Fibroblast of upper back skin (primary cell): ENCODE measurements at regions not wholly inside any gene's neighbourhood (a gene's known extent, or its start where the extent isn't known, plus 50 kb on each side); places are given as distances from the start of the nearest gene placed in this dataset.

Source experiments
- DNase-seq: peaks from one replicate; pipeline ENCODE4 v3.0.0-alpha.2; 2013

- DNase-seq = no peak
Observed at GRCh38 chr12:127360580-127360979, 906.4 kb upstream of the TMEM132C start.

- DNase-seq = no peak
Observed at GRCh38 chr12:127362121-127362520, 904.8 kb upstream of the TMEM132C start.

- DNase-seq = peak; percentile 10
Observed at GRCh38 chr12:127363392-127363791, 903.6 kb upstream of the TMEM132C start.

- DNase-seq = no peak
Observed at GRCh38 chr12:127373559-127373958, 893.4 kb upstream of the TMEM132C start.

- no peak for DNase-seq
Observed at GRCh38 chr12:127374447-127374846, 892.5 kb upstream of the TMEM132C start.

DNA sequence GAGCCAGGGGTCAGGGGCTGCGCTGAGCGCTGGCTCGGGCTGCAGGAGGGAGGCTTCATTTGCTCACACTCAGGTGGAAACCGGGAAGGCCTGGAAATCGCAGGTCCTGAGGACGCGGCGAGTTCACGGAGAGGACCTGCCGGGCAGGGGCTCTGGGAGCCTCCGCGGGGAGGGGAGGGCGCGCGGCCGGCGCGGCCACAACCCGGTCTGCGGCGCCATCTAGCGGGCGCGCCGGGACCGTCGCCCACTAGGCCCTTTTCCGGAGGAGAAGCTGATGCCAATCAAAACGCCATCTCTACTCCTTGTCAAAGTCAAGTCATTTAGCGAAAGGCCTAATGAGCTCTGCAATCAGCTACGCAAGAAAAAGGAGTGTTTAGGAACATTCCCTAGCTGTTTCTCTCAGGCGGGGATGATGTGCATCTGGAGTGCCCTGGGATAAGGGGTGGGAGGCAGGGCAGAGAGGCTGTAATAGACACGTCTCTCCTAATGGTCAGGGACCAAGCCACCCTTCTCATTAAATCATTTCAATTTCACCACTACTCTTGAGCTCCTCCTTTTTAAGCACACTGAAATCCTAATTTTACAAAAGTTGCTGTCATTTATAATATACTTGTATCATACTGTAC is 885.8 kb upstream of the TMEM132C start:
- DNase-seq = no peak

- DNase-seq = no peak
Observed at GRCh38 chr12:127381681-127382080, 885.3 kb upstream of the TMEM132C start.

DNA sequence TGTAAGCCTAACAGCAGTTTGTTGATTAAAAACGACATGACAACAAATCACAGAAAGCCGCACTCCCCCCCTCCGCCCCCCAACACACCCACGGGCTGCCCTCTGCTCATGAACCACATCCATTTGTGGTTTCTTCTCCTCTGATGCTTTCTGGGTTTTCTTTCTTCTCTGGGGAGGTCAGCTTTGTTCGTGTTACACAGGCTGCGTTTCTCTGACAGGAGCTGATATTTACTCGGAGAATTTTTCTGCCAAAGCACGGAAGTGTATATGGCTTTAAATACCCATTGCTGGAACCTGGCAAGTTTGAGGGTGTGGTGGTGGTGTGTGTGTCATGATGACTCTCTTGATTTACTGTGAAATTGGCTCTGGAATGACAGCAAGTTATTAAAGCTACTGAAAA is 883.7 kb upstream of the TMEM132C start:
- peak; percentile 36 for DNase-seq

DNA sequence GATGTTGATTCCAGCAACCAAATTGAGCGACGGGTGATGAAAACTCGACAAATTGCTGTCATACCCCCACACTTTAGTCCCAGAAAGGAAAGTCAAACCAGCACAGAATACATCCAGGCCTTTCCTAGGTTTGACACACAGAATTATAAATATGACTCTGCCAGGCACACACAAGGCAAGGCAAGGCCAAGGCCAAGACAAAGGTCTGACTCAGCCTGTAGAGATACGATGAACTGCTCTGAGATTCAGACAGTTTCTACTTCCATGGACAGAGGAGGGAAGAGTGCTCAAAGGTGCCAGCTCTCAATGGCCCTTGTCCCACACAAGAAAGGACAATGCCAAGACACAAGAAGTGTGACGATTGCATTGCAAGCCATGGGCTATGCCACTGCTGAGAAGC is 880.2 kb upstream of the TMEM132C start:
- no peak for DNase-seq

DNA sequence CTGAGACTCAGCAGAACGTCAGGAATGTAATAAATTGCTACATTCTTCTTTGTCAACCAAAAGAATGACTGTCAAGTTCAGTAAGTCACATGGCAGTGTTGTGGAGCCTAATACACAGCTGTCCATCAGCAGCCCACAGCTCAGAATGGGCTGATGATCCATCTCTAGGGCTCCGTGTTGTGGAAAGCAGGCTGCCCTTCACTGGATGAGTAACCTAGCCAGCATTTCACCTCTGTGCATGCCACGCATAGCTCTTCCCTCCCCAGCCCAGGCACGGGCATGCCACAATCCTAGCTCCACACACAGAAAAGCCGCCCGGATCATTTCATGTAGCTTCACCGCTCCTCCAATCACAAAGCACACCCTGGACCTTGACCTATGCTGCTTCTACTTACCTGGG is 878.0 kb upstream of the TMEM132C start:
- peak; percentile 25 for DNase-seq

DNA sequence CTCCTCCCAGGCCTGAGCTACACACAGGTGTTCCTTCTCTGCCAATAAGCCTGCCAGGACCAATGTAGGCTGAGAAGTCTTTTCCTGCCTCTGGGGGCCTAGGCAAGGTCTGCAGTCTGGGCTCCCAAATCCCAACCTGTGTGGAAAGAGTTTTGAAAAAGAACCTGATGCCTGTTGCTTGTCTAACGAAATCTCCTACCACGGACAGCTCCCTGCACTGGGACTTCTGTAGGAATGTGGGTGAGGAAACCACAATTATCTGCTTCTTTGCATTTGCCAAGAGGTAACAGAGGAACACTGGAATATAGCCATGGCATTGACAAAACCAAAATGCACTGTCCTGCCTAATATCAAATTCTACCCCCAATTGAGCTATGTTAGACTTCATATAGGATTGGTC is 877.0 kb upstream of the TMEM132C start:
- peak; percentile 88 for DNase-seq

GRCh38 chr12:127393465-127393864 is 873.5 kb upstream of the TMEM132C start:
- DNase-seq = no peak

DNA sequence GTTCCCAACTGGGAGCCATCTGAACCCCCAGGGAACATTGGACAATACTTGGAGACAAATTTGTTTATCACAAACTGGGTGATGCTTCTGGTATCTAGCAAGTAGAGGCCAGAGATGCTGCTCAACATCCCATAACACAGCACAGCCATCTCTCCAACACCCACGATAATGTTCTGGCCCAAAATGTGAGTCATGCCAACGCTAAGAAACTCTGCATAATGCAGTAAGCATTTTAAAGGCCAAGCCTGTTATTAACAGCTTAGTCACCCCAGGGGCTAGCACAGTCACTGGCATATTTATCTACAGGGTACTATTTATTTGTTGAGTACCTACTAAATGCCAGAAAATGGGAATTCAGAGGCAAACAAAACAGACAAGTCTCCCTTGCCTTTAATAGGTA is 873.1 kb upstream of the TMEM132C start:
- peak; percentile 56 for DNase-seq

GRCh38 chr12:127396734-127397133 is 870.2 kb upstream of the TMEM132C start:
- peak; percentile 63 for DNase-seq

DNA sequence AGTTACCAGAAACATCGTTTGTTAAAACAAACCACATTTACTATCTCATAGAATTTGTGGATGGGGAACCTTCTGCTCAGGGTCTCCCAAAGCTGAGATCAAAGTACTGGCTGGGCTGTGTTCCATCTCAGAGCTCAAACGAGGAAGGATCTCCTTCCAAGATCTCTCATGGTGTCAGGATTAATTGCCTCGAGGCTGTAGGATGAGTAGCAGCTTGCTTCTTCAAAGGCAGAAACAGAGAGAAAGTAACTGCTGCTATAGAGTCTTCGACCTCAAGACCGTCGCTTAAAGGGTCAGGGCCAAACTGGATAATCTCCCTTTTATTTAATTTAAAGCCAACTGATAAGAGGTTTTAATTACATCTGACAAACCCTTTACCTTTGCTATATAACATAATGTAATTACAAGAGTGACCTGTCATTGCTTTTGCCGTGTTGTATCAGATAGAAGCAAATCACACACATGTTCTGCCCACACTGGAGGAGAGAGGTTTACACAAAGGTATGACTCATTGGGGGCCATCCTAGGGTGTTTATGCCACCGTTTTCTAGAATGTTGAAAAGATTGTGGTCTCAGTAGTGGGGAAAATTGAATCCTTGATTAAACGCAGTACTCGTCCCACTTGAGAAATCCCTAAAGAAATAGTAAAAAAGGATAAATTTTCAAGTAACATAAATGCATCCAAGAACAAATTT is 868.8 kb upstream of the TMEM132C start:
- no peak for DNase-seq

- DNase-seq = no peak
Observed at GRCh38 chr12:127399451-127399850, 867.5 kb upstream of the TMEM132C start.

GRCh38 chr12:127400221-127400620 is 866.7 kb upstream of the TMEM132C start:
- DNase-seq = no peak

DNA sequence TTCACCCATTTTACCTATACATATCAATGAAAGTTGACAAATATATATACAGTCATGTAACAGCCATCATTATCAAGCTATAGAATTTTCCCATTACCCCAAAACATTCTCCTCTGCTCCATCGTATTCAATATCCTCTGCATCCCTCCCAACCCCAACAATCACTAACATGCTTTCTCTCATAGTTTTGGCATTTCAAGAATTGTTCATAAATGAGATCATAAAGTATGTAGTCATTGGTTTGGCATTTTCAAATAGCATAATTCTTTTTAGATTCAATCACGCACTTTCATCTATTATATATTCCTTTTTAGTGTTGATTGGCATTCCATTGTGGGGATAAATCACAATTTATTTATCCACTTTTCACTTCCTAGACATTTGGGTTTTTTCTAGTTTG is 866.0 kb upstream of the TMEM132C start:
- DNase-seq = peak; percentile 78

DNA sequence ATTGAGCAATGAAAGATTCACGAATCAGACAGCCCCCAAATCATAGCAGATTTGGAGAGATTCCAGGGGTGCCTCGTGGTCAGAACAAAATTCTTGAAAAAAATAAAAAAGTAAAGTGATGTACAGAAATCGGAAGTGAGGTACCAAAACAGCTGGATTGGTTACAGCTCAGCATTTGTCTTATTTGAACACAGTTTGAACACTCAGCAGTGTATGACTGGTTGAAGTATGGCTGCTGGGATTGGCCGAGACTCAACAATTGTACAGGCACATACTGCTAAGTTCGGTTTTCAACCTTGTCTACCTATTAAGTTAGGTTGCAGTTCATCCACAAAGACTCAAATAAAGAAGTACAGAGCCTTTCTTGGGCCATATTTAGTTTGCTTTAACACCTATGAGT is 865.4 kb upstream of the TMEM132C start:
- DNase-seq = no peak

GRCh38 chr12:127411166-127411915 is 855.6 kb upstream of the TMEM132C start:
- no peak for DNase-seq

DNA sequence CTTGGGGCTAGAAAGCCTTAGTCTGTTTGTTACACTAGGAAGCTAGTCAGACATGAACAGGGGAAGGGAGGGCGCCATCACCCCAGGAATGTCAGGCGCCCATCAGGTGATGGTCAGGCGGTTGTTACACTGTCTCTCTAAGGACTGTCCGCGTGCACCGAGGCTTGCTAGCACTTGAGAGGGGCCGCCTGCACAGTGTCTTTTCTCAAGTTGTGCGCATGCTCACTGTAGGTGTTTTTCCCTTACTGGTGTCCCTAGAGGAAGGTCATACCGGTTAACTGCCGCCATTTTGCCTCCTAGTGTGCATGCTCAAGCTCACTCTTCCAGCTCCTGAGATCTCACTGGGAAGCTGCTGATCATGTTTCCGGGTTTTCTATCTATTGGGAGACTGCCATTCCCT is 855.0 kb upstream of the TMEM132C start:
- no peak for DNase-seq

DNA sequence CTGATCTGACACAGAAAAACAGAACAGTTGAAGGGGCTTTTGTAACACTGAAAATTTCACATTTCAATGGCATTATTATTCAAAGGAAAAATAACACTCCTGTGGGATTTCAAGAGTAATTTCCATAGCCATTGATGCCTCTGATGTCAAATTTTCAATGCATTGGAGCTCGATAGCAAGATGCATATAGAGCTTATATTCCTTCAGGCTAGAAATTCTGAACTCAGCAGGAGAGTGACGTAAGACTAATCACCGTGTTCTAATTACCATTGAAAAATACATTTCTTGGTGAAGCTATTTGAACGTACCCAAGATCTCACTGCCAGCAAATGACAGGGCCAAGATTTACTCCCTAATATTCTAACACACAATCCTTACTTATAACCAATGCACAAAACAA is 854.1 kb upstream of the TMEM132C start:
- no peak for DNase-seq

DNA sequence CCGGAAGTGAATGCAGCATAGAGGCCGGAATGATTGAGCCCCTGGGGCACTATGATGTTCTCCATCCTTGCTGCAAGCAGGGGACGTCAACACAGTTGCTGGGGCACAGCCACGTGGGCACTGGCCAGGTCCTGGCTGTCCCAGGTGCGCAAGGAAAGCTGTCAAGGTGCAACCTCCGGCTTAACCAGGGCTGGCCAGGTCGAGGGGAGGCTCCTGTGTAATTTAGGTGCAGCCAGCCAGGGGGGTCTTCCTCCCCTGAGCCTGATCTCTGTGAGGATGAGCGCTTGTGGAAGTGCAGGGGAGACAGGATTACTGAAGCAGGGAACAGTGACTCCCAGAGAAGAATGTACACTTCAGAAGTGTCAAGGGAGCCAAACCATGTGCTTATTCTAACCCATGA is 852.8 kb upstream of the TMEM132C start:
- DNase-seq = no peak

DNA sequence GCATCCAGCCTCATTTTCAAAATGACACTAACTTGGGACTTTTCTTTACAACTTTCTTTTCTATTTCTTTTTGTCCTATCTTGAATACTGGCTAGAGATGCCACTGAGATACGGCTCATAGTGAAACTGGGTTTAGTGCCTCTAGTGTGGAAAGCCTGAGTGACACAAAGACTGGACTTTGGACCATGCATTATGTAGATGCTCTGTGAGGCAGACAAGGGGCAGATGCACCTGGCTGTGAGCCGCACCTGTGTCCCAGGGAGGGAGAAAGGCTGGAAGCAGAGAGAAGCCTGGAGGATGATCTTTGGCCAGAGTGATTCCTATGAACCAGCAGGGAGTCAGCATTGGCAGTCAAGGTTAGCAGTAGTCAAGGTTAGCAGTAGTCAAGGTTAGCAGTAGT is 852.3 kb upstream of the TMEM132C start:
- no peak for DNase-seq
